HepG2 (cell line): ENCODE measurements at regions not wholly inside any gene's neighbourhood (a gene's known extent, or its start where the extent isn't known, plus 50 kb on each side); places are given as distances from the start of the nearest gene placed in this dataset.

Experiments
- ATAC-seq: fragments of 200-7000 bp; cut with Tn5 transposase; 3 replicates; pipeline ENCODE4 v1.9.1; 2020; ENCODE audit warnings: mild to moderate bottlenecking, moderate library complexity
- BruUV-seq: library from RNA; stranded (reverse); fragments of 400-500 nt; replicated peaks from 2 replicates; lab custom pipeline; 2021; lab: Mats Ljungman, UMichigan
- CTCF ChIA-PET: fragments of 300-600 bp; formaldehyde crosslinking; extraction: SDS; loops from one replicate; lab custom pipeline; 2021; ENCODE audit warnings: low total read pairs, inconsistent platforms, low intra/inter-chr PET ratio; lab: Yijun Ruan, JAX
- POLR2A ChIA-PET: fragments of 350-600 bp; sonication (Branson Sonifier 250); formaldehyde crosslinking; loops from one replicate; lab custom pipeline; 2020; ENCODE audit warnings: antibody characterized with exemption, inconsistent platforms; lab: Yijun Ruan, JAX
- DNase-seq: peaks from one replicate; pipeline ENCODE4 v3.0.0-alpha.2; 2015; ENCODE audit warnings: low spot score
- FAIRE-seq: peaks from 3 replicates; lab custom pipeline; 2011; peaks lifted over from hg19 to GRCh38; lab: Jason Lieb, UNC
- H2AFZ ChIP-seq: one replicate; pipeline ENCODE4 v1.6.1; 2011; ENCODE audit warnings: low read length, inconsistent platforms
- H3K27ac ChIP-seq: fragments of 300-600 bp; 3 replicates; pipeline ENCODE4 v1.8.0; 2011; ENCODE audit warnings: mixed run types, mild to moderate bottlenecking, mixed read lengths, low read length, inconsistent platforms; ENCODE audit not compliant: insufficient read depth; ENCODE audit errors: extremely low read length
- H3K27me3 ChIP-seq, 2 experiments: fragments of 200-600 bp in 1 of 2; 2 replicates in 1 of 2; 3 replicates in 1 of 2; pipeline versions ENCODE4 v1.6.0 to v1.8.0; 2011; ENCODE audit warnings: low read length in 2 of 2, mild to moderate bottlenecking in 2 of 2, moderate library complexity in 2 of 2, inconsistent platforms in 1 of 2; ENCODE audit not compliant: insufficient read depth in 2 of 2, control insufficient read depth in 1 of 2
- H3K36me3 ChIP-seq, 2 experiments: fragments of 200-600 bp in 1 of 2; replicated peaks in 1 of 2; 2 replicates in 1 of 2; 3 replicates in 1 of 2; pipeline versions ENCODE4 v1.5.1 to v1.8.0; 2011; ENCODE audit warnings: low read length in 2 of 2, inconsistent platforms in 1 of 2; ENCODE audit not compliant: insufficient read depth in 2 of 2, control insufficient read depth in 1 of 2
- H3K4me1 ChIP-seq: 2 replicates; pipeline ENCODE4 v1.5.1; 2012; ENCODE audit warnings: low read length, inconsistent platforms; ENCODE audit not compliant: insufficient read depth
- H3K4me2 ChIP-seq: 2 replicates; pipeline ENCODE4 v1.6.0; 2011; ENCODE audit warnings: low read depth, low read length, inconsistent platforms
- H3K4me3 ChIP-seq, 3 experiments: fragments of 200-600 bp in 1 of 3; sonication (generic), shearing (Covaris generic) in 1 of 3; replicated peaks in 1 of 3; 2 replicates each; pipeline ENCODE4 v1.5.1; 2011 to 2016; ENCODE audit warnings: low read length in 3 of 3, inconsistent platforms in 2 of 3, low read depth in 2 of 3, mild to moderate bottlenecking in 2 of 3, control low read depth in 1 of 3, mixed read lengths in 1 of 3; ENCODE audit not compliant: insufficient read depth in 1 of 3
- H3K79me2 ChIP-seq: one replicate; pipeline ENCODE4 v1.6.1; 2011; ENCODE audit warnings: low read length, inconsistent platforms; ENCODE audit not compliant: insufficient read depth
- H3K9ac ChIP-seq: 2 replicates; pipeline ENCODE4 v1.6.0; 2011; ENCODE audit warnings: mild to moderate bottlenecking, low read depth, low read length, inconsistent platforms; ENCODE audit not compliant: insufficient read depth
- H3K9me3 ChIP-seq: 2 replicates; pipeline ENCODE4 v1.5.1; 2012; ENCODE audit warnings: mild to moderate bottlenecking, low read length
- H4K20me1 ChIP-seq: 2 replicates; pipeline ENCODE4 v1.6.0; 2011; ENCODE audit warnings: inconsistent platforms, mild to moderate bottlenecking, low read length, moderate library complexity; ENCODE audit not compliant: insufficient read depth
- ARID4A ChIP-seq: sonication (generic); formaldehyde crosslinking; IDR thresholded peaks from 2 replicates; pipeline ENCODE4 v1.5.0; 2020; ENCODE audit warnings: mild to moderate bottlenecking, missing genetic modification reagents, borderline replicate concordance
- ATF5 ChIP-seq: sonication (generic); formaldehyde crosslinking; IDR thresholded peaks from 2 replicates; pipeline ENCODE4 v1.4.0; 2020; ENCODE audit warnings: mild to moderate bottlenecking, low read depth, missing genetic modification reagents
- ELF4 ChIP-seq: sonication (generic); formaldehyde crosslinking; IDR thresholded peaks from 2 replicates; pipeline ENCODE4 v1.5.0; 2020; ENCODE audit warnings: missing genetic modification reagents, mild to moderate bottlenecking, moderate library complexity, borderline replicate concordance
- GATAD2A ChIP-seq: IDR thresholded peaks from 2 replicates; pipeline ENCODE4 v1.6.1; 2016
- GTF3A ChIP-seq: sonication (generic); formaldehyde crosslinking; conservative IDR thresholded peaks from 2 replicates; pipeline ENCODE4 v1.4.0; 2020; ENCODE audit warnings: mild to moderate bottlenecking, missing genetic modification reagents
- HHEX ChIP-seq: IDR thresholded peaks from 2 replicates; pipeline ENCODE4 v1.6.1; 2016; ENCODE audit warnings: control low read depth
- HNF1B ChIP-seq: sonication (generic); formaldehyde crosslinking; IDR thresholded peaks from 2 replicates; pipeline ENCODE4 v1.5.1; 2020; ENCODE audit warnings: mild to moderate bottlenecking, moderate library complexity, missing genetic modification reagents
- HNRNPUL1 ChIP-seq: fragments of 200-400 bp; formaldehyde crosslinking; IDR thresholded peaks from 2 replicates; pipeline ENCODE4 v1.6.1; 2017; ENCODE audit warnings: low read depth, mild to moderate bottlenecking, low read length, moderate library complexity
- HOXA5 ChIP-seq: sonication (generic); formaldehyde crosslinking; IDR thresholded peaks from 2 replicates; pipeline ENCODE4 v1.4.0; 2020; ENCODE audit warnings: missing genetic modification reagents
- STAT5B ChIP-seq: sonication (generic); formaldehyde crosslinking; IDR thresholded peaks from 2 replicates; pipeline ENCODE4 v1.4.0; 2020; ENCODE audit warnings: missing genetic modification reagents
- TBX3 ChIP-seq: fragments of 450-650 bp; IDR thresholded peaks from 2 replicates; pipeline ENCODE4 v1.6.1; 2017; ENCODE audit warnings: antibody characterized with exemption, mild to moderate bottlenecking, inconsistent platforms, borderline replicate concordance
- ZNF280D ChIP-seq: sonication (generic); formaldehyde crosslinking; IDR thresholded peaks from 2 replicates; pipeline ENCODE4 v1.5.1; 2020; ENCODE audit warnings: mild to moderate bottlenecking, missing genetic modification reagents
- ZNF546 ChIP-seq: sonication (generic); formaldehyde crosslinking; conservative IDR thresholded peaks from 2 replicates; pipeline ENCODE4 v1.8.1; 2023; ENCODE audit warnings: mild to moderate bottlenecking, missing genetic modification reagents
- WGBS: methylation state at CpG from one replicate; pipeline ENCODE4 v1.1.6; 2017; ENCODE audit warnings: low lambda C conversion rate; 5-methylcytosine and 5-hydroxymethylcytosine counted together
- in situ Hi-C: cut with HindIII; loops from 2 replicates; pipeline ENCODE4 v1.10.0; 2017; ENCODE audit warnings: low pct_unique_long_range_greater_than_20kb; ENCODE audit not compliant: extremely low pct_ligation_motif_present
- intact Hi-C: fragments of 100-400 bp; cut with micrococcal nuclease; formaldehyde crosslinking; loops from one replicate; pipeline ENCODE4 v1.10.0; 2022; ENCODE audit not compliant: unreplicated experiment
- TF ChIP-seq, protein P1 (sequence below): sonication (generic); formaldehyde crosslinking; IDR thresholded peaks from 2 replicates; pipeline ENCODE4 v1.5.1; 2020; ENCODE audit warnings: missing genetic modification reagents, mild to moderate bottlenecking, borderline replicate concordance

DNA sequence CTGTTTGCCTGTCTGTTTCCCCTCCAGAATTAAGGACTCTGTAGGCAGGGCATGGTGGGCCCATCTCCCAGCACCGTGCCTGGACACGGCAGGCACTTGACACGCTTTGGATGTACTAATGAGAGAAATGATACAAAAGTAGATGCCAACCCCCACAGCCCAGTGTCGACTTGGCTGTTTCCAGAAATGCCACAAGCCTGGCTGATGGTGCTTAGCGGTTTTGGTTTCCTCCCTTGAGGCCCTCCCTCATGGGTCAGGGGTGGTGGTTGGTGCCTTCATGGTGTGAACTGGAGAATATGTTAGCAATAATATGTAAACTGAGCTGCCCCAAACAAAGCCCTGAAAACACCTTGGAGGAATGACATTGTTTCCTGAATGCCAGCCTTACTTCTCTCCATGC is 55.5 kb upstream of the ESRRB start (continued):
- TF ChIP-seq ARID4A (CRISPR knock-in tag): no peak
- no peak for TF ChIP-seq ZNF546 (CRISPR knock-in tag)
- TF ChIP-seq HHEX (CRISPR knock-in tag): no peak
- no peak for TF ChIP-seq HNF1B (CRISPR knock-in tag)
- no peak for TF ChIP-seq TBX3
- no peak for TF ChIP-seq STAT5B
- TF ChIP-seq GTF3A (CRISPR knock-in tag): no peak
- TF ChIP-seq, all 625 proteins: peak for 0

DNA sequence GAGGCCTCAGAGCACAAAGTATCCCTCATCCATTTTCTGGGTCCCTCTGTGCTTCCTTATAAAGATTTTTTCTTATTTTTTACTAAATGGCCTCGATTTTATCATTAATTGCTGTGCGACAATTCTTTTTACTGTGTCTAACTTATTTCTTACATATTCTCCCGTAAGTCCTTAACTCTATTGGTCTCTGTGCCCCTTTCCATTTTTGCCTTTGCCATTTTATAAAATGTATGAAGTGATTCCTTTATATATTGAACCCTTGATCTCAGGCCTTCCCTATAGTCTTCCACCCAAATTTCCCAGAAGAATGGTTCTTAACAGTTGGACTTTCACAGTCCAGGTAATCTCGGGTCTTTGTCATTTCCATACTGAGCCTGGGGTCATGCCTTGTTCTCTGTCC is 55.0 kb upstream of the ESRRB start:
- ATAC-seq (no peak), DNase-seq (no peak), FAIRE-seq (no peak)
- ChIA-PET CTCF (no interaction called here), POLR2A (no interaction called here)
- 77% methylated on average over 4 of the region's 4 CpGs for whole genome bisulfite sequencing
- BruUV-seq: no TSS peak
- Histone ChIP-seq H3K9me3 (no peaks in the 10 kb centered on the region), H2AFZ (no peak overlapping the region), H3K4me2 (no peak overlapping the region), H3K4me3 (no peak overlapping the region), H4K20me1 (no peaks in the 10 kb centered on the region), H3K4me1 (no peaks in the 10 kb centered on the region), H3K27me3 (no peaks in the 10 kb centered on the region), H3K9ac (no peak overlapping the region), H3K36me3 (no peaks in the 10 kb centered on the region), H3K79me2 (no peaks in the 10 kb centered on the region), H3K27ac (no peak overlapping the region)
- in situ Hi-C loops (no loop called here), intact Hi-C loops (no loop called here)
- TF ChIP-seq HNRNPUL1 (no peak), ELF4 (CRISPR knock-in tag) (no peak), HOXA5 (no peak), ZNF280D (CRISPR knock-in tag) (no peak), ATF5 (CRISPR knock-in tag) (no peak), GATAD2A (CRISPR knock-in tag) (no peak)
- TF ChIP-seq, protein P1, sequence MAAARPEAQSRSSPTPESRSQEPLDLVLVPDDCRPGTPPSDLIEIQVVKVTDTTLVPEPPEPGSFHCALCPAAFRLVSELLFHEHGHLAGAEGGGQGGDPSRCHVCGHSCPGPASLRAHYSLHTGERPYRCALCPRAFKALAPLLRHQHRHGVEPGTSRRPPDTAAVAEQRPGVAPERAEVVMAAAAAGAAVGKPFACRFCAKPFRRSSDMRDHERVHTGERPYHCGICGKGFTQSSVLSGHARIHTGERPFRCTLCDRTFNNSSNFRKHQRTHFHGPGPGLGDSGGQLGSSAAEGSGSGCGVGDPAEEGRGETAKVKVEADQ (CRISPR knock-in tag): no peak
